ENCODE measurements at regions not wholly inside any gene's neighbourhood (a gene's known extent, or its start where the extent isn't known, plus 50 kb on each side); places are given as distances from the start of the nearest gene placed in this dataset.

DNA sequence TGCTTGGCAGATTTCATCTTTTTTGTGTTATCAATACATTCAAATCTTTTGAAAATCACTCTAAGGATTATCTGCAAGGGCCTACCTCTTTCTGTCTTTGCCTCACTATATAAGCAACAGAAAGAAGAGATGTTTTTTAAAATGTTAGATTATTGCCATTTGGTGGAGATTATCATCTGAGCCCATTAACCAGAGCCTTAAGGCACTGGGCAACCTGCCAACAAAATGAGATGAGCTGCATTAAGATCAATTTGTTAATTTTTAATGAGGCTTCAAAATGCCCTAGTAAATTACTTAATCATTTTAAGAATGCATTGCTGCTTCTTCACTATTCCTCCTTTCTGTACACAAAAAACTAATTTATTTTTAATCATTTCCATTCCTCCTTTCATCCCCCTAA, 314.1 kb downstream of the SNX13 start:
- no peaks in the 10 kb centered on the region for H3K9me3 Mint-ChIP-seq
- no peaks in the 10 kb centered on the region for H3K36me3 Mint-ChIP-seq (ENCODE audit: insufficient read depth)
- H3K4me3 Mint-ChIP-seq, result no peak overlapping the region
- no peaks in the 10 kb centered on the region for H3K4me1 Mint-ChIP-seq (ENCODE audit: low read depth in 2 of 2)
- no peak overlapping the region for H3K27ac Mint-ChIP-seq
- no peak for DNase-seq
- no peak for ATAC-seq (replicated peaks)
- H3K27me3 Mint-ChIP-seq, result no peaks in the 10 kb centered on the region

DNA sequence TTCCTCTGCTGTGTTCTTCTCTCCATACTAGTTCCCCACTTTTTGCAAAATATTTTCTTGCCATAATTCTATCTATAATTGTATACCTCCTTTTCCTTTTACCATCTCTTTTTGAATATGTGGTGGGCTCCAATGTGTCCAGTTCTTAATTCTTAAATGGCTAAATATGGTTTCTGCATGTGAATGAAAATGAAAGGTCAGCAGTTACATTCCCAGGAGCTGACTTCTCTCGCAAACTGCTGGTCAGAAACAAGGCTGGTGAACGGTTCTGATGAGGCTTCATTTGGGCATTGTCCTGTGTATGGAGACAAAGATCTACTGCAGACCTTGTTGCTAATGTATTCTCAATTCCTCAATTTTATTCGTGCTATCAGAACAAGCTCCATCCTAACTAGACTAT, 309.2 kb downstream of the SNX13 start:
- Mint-ChIP-seq H3K27ac (no peak overlapping the region), H3K4me1 (ENCODE audit: low read depth in 2 of 2) (no peaks in the 10 kb centered on the region), H3K9me3 (no peaks in the 10 kb centered on the region), H3K4me3 (no peak overlapping the region), H3K36me3 (ENCODE audit: insufficient read depth) (no peaks in the 10 kb centered on the region), H3K27me3 (peaks cover 8 to 9% of the 10 kb centered on the region in 2 donors)
- no peak for DNase-seq
- ATAC-seq (replicated peaks), result no peak

DNA sequence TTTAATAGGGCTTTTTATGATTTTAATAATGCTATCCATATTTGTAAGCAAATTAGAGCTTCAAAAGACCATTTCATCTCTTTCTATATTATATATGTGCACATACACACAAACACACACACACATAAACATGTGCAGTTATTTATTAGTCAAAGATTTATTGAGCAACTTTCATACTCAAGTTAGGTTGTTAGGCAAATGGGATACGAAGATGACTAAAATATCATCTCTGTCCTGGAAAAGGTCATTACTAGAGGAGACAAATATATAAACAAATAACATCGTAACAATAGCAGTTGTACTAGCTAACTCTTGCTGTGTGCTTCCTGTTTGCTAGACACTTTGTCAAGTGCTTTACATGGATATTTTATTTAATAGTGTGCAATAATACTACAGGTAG, 307.9 kb downstream of the SNX13 start:
- Mint-ChIP-seq H3K9me3 (no peaks in the 10 kb centered on the region), H3K4me1 (ENCODE audit: low read depth in 2 of 2) (no peaks in the 10 kb centered on the region), H3K4me3 (no peak overlapping the region), H3K27ac (no peak overlapping the region), H3K36me3 (ENCODE audit: insufficient read depth) (no peaks in the 10 kb centered on the region), H3K27me3 (peaks cover 8 to 15% of the 10 kb centered on the region in 2 donors)
- ATAC-seq (replicated peaks) (no peak), DNase-seq (no peak)

DNA sequence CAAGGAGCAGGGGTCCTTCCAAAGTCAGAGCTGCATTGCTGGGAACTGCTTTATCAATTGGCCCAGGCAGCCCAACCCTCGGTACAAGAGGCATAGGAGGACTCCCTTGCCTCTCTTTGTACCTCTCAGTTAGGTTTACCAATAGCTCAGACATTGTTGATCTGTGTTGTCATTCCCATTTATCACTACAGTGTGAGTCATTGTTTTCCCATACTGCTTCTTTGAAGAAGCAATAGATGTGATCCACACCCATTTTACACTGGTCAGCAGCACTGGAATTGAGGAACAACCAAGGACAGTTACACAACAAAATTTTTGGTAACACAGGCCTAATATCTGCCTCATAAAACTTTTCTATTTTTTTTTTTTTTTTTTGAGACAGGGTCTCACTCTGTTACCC, 307.2 kb downstream of the SNX13 start:
- no peaks in the 10 kb centered on the region for H3K9me3 Mint-ChIP-seq
- H3K4me1 Mint-ChIP-seq (ENCODE audit: low read depth in 2 of 2), result no peaks in the 10 kb centered on the region
- H3K4me3 Mint-ChIP-seq, result no peak overlapping the region
- H3K27ac Mint-ChIP-seq, result no peak overlapping the region
- peaks cover 8 to 18% of the 10 kb centered on the region in 2 donors for H3K27me3 Mint-ChIP-seq
- H3K36me3 Mint-ChIP-seq (ENCODE audit: insufficient read depth), result no peaks in the 10 kb centered on the region
- ATAC-seq (replicated peaks) (no peak), DNase-seq (no peak)

DNA sequence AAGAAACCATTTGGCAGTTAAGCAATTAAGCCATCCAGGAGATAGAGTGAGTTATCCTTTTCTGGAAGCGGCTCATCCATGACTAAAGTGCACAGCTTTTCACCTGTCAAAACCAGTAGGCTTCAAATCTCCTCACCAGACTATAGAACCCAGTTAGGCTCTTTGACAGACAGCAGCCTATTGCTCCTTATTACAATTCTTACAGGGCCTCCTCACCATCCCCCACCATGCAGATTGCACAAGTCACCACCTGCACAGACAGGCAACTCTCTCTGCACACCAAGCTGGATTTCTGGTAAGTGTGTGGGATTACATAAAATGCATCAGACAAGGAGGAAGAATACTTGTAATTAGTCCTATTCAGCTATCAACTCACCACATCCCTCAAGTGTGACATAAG, 301.6 kb downstream of the SNX13 start:
- Mint-ChIP-seq H3K36me3 (ENCODE audit: insufficient read depth) (no peaks in the 10 kb centered on the region), H3K9me3 (no peaks in the 10 kb centered on the region), H3K4me3 (no peak overlapping the region), H3K4me1 (ENCODE audit: low read depth in 2 of 2) (no peaks in the 10 kb centered on the region), H3K27ac (no peak overlapping the region), H3K27me3 (peaks cover 0 to 38% of the 10 kb centered on the region in 2 donors)
- ATAC-seq (replicated peaks) (no peak), DNase-seq (no peak)

DNA sequence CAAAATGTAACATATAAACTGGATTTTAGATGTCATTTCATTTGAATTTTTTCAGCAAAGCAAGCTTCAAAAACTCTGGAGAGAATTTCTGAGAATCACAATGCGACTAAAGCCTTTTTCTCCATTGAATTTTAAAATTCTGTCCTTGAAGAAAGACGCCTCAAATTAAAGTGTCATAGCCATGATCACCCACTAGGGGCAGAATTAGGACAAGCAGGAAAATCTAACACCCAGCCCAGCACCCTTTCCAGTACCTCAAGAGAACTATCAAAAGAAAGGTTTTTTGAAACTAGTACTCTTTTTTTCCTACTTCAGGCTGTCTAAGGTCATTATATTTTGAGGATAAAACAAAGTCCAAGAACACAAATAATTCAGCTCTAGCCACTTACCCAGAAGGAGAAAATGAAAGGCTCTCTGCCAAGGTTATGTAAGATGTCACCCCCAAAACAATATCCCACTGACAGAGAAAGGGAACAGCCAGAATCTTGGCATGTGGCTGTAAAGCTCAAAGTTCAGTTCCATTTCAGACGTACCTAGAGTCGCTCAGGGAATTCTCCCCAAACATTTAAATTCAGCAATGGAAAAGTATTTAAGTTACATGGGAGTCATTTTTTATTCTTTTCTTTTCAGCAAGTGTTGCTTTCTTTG, 299.4 kb downstream of the SNX13 start:
- H3K27me3 Mint-ChIP-seq, result peaks cover 0 to 31% of the 10 kb centered on the region in 2 donors
- no peak overlapping the region for H3K4me3 Mint-ChIP-seq
- no peaks in the 10 kb centered on the region for H3K4me1 Mint-ChIP-seq (ENCODE audit: low read depth in 2 of 2)
- no peak overlapping the region for H3K27ac Mint-ChIP-seq
- H3K36me3 Mint-ChIP-seq (ENCODE audit: insufficient read depth), result no peaks in the 10 kb centered on the region
- no peaks in the 10 kb centered on the region for H3K9me3 Mint-ChIP-seq
- no peak for ATAC-seq (replicated peaks)
- peak in 2 of 3 experiments; percentile 11 for DNase-seq

DNA sequence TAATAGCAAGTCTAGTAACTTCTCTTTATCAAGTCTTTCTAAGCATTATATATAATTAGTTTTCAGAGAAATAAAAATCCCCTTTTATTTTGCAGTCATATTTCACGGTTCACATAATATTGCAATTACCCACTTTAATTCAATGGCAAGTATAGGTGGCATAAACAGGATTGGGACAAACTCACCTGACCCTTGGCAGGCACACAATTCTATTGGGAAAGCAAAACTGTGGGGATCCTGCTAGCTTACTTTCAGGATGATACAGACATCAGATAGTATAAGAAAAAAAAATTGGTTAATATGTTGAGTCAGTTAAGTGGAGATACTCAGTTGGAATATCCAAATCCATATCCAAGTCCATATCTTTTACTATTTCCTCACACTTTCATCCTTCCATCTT, 294.8 kb downstream of the SNX13 start:
- Mint-ChIP-seq H3K4me1 (ENCODE audit: low read depth in 2 of 2) (no peaks in the 10 kb centered on the region), H3K36me3 (ENCODE audit: insufficient read depth) (no peaks in the 10 kb centered on the region), H3K9me3 (no peaks in the 10 kb centered on the region), H3K27ac (no peak overlapping the region), H3K4me3 (no peak overlapping the region), H3K27me3 (peaks cover 24 to 45% of the 10 kb centered on the region in 2 donors)
- ATAC-seq (replicated peaks) (no peak), DNase-seq (no peak)

DNA sequence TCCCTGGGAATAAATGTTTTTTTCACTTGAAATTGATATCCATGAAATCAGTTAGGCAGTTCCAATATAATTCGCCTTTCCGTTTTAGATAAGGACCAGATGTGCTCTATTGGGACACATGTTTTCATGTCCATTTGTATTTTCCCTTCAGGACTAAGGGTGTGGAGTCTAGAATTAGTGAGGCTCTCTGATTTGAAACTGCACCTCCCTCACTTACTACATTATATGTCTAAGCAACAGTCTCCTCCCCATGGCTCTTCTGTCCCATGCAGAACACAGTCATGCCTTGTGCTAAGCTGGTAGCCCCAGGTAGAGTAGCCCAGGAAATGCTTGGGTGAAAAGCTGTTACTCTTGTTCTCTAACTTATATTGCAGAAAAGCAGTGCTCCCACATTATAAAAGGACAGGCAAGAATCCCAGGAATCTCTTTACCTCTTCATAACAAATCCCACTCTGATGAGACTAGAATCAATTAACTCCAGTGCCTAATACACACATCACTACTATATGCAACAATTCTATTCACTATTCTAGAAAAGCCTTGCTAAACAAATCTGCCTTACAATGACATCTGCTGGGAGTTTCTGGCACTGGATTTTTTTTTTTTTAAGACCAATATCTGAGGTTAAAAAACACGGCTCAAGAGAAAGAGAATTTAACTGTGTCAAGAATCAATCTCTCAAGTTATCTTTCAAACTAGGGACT, 293.9 kb downstream of the SNX13 start:
- peaks cover 24 to 46% of the 10 kb centered on the region in 2 donors for H3K27me3 Mint-ChIP-seq
- no peak for ATAC-seq (replicated peaks)

DNA sequence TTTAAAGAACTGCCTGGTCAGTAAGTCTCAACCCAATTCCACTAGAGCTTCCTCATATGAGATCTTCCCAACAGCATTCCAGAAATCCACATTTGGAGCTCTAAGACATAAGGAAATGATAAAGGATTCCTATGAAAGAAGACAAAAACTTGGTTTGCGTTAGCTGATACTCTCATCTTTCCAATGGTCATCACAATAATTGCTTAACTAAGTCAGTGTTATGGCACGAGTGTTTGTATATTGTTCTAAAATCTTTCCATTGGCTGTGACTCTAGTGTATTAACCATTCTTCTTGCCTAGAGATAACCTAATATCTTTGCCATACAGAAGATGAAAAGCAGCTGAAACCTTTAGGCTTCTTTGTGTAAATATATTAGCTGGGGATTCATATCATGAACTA, 289.0 kb downstream of the SNX13 start:
- no peaks in the 10 kb centered on the region for H3K9me3 Mint-ChIP-seq
- peaks cover 36 to 51% of the 10 kb centered on the region in 2 donors for H3K27me3 Mint-ChIP-seq
- no peak for DNase-seq
- peaks cover 0 to 1% of the 10 kb centered on the region in 2 donors for H3K4me1 Mint-ChIP-seq (ENCODE audit: low read depth in 2 of 2)
- H3K27ac Mint-ChIP-seq, result no peak overlapping the region
- ATAC-seq (replicated peaks), result no peak
- no peak overlapping the region for H3K4me3 Mint-ChIP-seq
- H3K36me3 Mint-ChIP-seq (ENCODE audit: insufficient read depth), result no peaks in the 10 kb centered on the region

More for the DNA sequence above, 293.9 kb downstream of the SNX13 start:
- Mint-ChIP-seq H3K27ac (no peak overlapping the region), H3K9me3 (no peaks in the 10 kb centered on the region), H3K4me1 (ENCODE audit: low read depth in 2 of 2) (no peaks in the 10 kb centered on the region), H3K36me3 (ENCODE audit: insufficient read depth) (no peaks in the 10 kb centered on the region), H3K4me3 (no peak overlapping the region)
- no peak for DNase-seq

DNA sequence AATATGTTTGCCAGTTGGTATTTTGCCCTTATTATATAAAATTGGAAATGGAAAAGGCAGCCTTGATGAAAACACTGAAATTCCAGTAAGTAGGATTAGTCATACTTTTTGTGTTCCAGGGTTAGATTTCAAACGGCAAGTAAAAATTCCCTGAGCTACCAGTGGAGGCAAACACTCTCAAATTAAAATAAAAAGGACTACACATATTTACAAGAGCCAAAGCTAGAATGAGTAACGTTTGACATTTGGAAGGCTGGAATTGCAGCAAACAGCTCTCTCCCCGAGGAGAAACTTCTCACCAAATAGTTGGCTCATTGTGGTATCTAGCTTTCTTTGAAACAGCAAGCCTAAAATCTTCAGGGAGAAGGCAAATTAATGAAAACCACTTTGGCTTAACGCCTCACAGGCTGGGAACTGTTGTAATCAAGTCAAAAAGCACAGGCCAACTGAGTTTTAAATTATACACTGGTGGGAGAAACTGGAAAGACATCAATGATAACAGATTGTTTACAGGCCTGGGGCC, 288.4 kb downstream of the SNX13 start:
- no peak overlapping the region for H3K27ac Mint-ChIP-seq

DNA sequence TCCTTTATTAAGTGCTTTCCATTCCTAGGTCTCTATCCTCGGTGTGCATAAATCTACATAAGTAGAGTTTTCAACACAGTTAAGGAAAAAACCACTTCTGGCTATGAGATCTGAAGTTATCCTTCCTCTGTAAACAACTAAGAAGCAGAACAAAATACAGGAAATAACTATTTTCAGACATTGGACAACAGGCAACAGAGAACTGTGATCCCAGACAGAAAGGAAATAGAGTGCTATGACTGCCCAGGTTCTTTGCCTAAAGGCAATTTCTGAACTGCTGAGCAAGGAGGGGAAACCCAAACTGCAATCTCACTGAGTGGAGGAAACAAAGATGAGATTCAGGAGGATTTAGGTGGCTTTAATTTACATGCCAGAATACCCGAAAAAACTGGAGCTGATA, 285.4 kb downstream of the SNX13 start:
- H3K4me3 Mint-ChIP-seq, result no peak overlapping the region
- no peak for DNase-seq
- H3K9me3 Mint-ChIP-seq, result no peaks in the 10 kb centered on the region
- no peak for ATAC-seq (replicated peaks)
- peaks cover 15 to 30% of the 10 kb centered on the region in 2 donors for H3K27me3 Mint-ChIP-seq
- H3K4me1 Mint-ChIP-seq (ENCODE audit: low read depth in 2 of 2), result peaks cover 0 to 3% of the 10 kb centered on the region in 2 donors
- H3K27ac Mint-ChIP-seq, result no peak overlapping the region
- no peaks in the 10 kb centered on the region for H3K36me3 Mint-ChIP-seq (ENCODE audit: insufficient read depth)

More for the DNA sequence above, 288.4 kb downstream of the SNX13 start:
- Mint-ChIP-seq H3K36me3 (ENCODE audit: insufficient read depth) (no peaks in the 10 kb centered on the region), H3K4me3 (no peak overlapping the region), H3K4me1 (ENCODE audit: low read depth in 2 of 2) (peaks cover 0 to 1% of the 10 kb centered on the region in 2 donors), H3K9me3 (no peaks in the 10 kb centered on the region), H3K27me3 (peaks cover 30 to 45% of the 10 kb centered on the region in 2 donors)
- DNase-seq (no peak), ATAC-seq (replicated peaks) (no peak)

DNA sequence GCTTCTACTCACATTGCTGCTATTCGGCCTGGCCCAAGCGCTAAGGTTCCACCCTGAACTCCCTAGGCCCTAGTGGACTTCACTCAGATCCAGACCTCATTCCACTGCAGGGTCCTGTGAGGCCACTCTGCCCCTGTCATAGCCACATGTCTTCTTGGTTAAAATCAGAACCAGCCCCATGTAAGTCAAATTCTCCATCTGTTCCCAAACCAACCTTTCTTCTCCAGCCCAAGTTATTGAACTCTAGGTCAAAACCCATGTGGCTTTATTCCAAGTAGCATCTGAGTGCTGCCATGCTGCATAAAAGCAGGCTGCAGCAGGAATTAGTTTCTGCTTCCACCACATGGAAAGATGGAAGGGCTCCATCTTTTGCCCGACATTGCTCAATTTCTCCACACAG, 281.2 kb downstream of the SNX13 start:
- Mint-ChIP-seq H3K4me1 (ENCODE audit: low read depth in 2 of 2) (peaks cover 0 to 3% of the 10 kb centered on the region in 2 donors), H3K9me3 (no peaks in the 10 kb centered on the region), H3K4me3 (no peak overlapping the region), H3K36me3 (ENCODE audit: insufficient read depth) (no peaks in the 10 kb centered on the region), H3K27ac (no peak overlapping the region), H3K27me3 (peaks cover 21 to 23% of the 10 kb centered on the region in 2 donors)
- DNase-seq, result no peak
- no peak for ATAC-seq (replicated peaks)

DNA sequence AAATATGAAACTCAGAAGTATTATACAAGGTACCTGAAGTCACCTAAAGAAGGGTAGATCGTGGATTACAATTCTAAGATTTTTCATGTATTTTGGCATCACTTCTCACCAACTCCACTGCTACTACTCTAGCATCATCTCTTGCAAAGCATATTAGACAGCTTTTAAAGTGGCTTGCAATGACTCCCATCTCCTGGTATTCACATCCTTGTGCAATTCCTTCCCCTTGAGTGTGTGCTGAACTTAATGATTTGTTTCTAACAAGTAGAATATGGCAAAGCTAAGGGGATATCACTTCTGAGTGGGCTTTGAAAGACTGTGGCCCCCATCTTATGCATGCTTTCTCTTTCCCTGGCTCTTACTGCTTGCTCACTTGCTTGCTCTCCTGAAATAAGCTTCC, 280.2 kb downstream of the SNX13 start:
- Mint-ChIP-seq H3K4me1 (ENCODE audit: low read depth in 2 of 2) (peaks cover 0 to 1% of the 10 kb centered on the region in 2 donors), H3K4me3 (no peak overlapping the region), H3K27me3 (peaks cover 11 to 27% of the 10 kb centered on the region in 2 donors), H3K36me3 (ENCODE audit: insufficient read depth) (no peaks in the 10 kb centered on the region), H3K9me3 (no peaks in the 10 kb centered on the region), H3K27ac (no peak overlapping the region)
- DNase-seq (no peak), ATAC-seq (replicated peaks) (no peak)

DNA sequence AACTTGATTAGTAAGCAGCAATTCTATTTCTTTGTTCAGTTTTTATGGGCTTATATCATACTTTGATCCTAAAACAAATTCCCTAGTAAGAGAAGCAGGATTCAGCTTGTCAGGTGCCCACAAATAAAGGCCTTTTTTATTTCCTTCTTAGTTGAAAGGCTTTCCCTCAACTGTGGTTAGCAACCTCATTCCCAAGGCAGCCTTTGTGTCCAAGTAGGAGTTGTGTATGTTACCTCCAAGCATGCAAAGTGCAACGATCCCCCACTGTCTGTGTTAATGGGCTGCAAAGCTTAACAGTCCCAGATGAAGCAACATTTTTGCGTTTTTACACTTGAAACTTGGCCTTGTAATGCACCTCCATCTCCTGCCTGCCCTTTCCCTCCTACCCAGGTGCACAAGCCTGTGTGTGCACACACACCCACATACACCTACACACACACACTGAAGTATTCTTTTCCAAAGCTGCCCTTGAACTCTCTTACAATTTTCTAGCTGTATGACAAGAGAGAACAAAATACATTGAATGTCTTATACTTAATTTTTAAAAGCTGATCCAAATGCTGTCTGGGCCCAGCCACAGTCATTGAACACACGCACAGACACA, 278.2 kb downstream of the SNX13 start:
- Mint-ChIP-seq H3K27ac (no peak overlapping the region), H3K27me3 (peaks cover 0 to 30% of the 10 kb centered on the region in 2 donors), H3K4me1 (ENCODE audit: low read depth in 2 of 2) (peaks cover 0 to 1% of the 10 kb centered on the region in 2 donors), H3K36me3 (ENCODE audit: insufficient read depth) (no peaks in the 10 kb centered on the region), H3K9me3 (no peaks in the 10 kb centered on the region), H3K4me3 (no peak overlapping the region)
- no peak for DNase-seq
- no peak for ATAC-seq (replicated peaks)

All from effector memory CD8-positive, alpha-beta T cell (primary cell).